ENCODE measurements at regions not wholly inside any gene's neighbourhood (a gene's known extent, or its start where the extent isn't known, plus 50 kb on each side); places are given as distances from the start of the nearest gene placed in this dataset.

GRCh38 chr6:144637541-144637940 is 352.4 kb downstream of the UTRN start:
- H3K36me3 Mint-ChIP-seq = no peaks in the 10 kb centered on the region
- H3K27me3 Mint-ChIP-seq (ENCODE audit: low read depth) = no peaks in the 10 kb centered on the region
- DNase-seq (ENCODE audit: low spot score in 2 of 2, unreplicated experiment in 2 of 2) = no peak
- H3K27ac Mint-ChIP-seq = no peak overlapping the region
- no peak overlapping the region for H3K4me3 Mint-ChIP-seq
- H3K9me3 Mint-ChIP-seq = peaks cover 9% of the 10 kb centered on the region
- peaks cover 11% of the 10 kb centered on the region for H3K4me1 Mint-ChIP-seq
- no peak for TF ChIP-seq CTCF (IDR thresholded peaks at IDR 0.05; ENCODE audit: unreplicated experiment)

DNA sequence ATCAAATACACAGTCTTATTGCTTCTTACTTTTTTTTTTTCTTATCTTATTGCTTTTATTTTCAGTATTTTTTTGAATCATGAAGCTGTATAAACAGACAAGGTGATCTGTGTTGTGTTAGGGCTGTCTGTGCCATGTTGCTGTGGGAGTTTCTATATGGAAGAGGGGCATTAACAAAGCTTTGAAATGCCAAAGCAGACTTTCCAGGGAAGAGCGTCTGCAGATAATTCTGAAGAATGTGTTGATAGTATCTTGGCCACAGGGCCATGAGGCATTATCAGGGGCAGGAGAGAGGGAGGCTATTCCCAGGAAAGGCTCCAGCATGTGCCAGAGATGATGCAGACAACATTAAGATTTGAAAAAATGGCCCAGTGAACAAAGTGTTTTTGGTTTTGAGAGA is 354.5 kb downstream of the UTRN start:
- no peak for TF ChIP-seq CTCF (IDR thresholded peaks at IDR 0.05; ENCODE audit: unreplicated experiment)
- DNase-seq (ENCODE audit: low spot score in 2 of 2, unreplicated experiment in 2 of 2) = no peak
- Mint-ChIP-seq H3K27ac (no peak overlapping the region), H3K27me3 (ENCODE audit: low read depth) (no peaks in the 10 kb centered on the region), H3K36me3 (no peaks in the 10 kb centered on the region), H3K4me3 (no peak overlapping the region), H3K4me1 (peaks cover 11% of the 10 kb centered on the region), H3K9me3 (peaks cover 9% of the 10 kb centered on the region)

- TF ChIP-seq CTCF (IDR thresholded peaks at IDR 0.05; ENCODE audit: unreplicated experiment) = no peak
- Mint-ChIP-seq H3K4me3 (no peak overlapping the region), H3K36me3 (no peaks in the 10 kb centered on the region), H3K9me3 (peaks cover 9% of the 10 kb centered on the region), H3K27me3 (ENCODE audit: low read depth) (no peaks in the 10 kb centered on the region), H3K27ac (no peak overlapping the region), H3K4me1 (peaks cover 19% of the 10 kb centered on the region)
- no peak for DNase-seq (ENCODE audit: low spot score in 2 of 2, unreplicated experiment in 2 of 2)
These were observed 356.2 kb downstream of the UTRN start for GRCh38 chr6:144641286-144641685.

DNA sequence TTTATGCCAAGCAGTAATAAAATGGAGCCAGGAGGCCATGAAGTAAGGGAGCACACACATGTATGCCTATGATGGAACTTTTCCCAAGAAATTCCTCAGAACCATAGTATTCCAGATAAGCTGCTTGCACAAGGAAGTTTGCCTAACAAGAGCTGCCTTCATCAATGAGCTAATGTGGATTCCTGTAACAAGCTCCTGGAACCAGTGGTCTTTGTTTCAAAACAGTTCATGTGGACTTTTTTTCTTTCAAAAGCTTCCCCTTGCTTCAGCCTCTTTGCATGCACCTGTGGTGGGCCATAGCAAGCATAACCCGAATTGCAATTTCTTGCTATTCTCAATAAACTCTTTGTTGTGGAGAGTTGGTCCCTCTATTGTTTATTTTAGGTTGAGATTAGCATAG is 359.6 kb downstream of the UTRN start:
- H3K4me1 Mint-ChIP-seq = peaks cover 28% of the 10 kb centered on the region
- H3K27me3 Mint-ChIP-seq (ENCODE audit: low read depth) = no peaks in the 10 kb centered on the region
- H3K4me3 Mint-ChIP-seq = no peak overlapping the region
- DNase-seq (ENCODE audit: low spot score in 2 of 2, unreplicated experiment in 2 of 2) = no peak
- H3K9me3 Mint-ChIP-seq = peaks cover under 1% of the 10 kb centered on the region
- no peak for TF ChIP-seq CTCF (IDR thresholded peaks at IDR 0.05; ENCODE audit: unreplicated experiment)
- peaks cover 3% of the 10 kb centered on the region for H3K36me3 Mint-ChIP-seq
- H3K27ac Mint-ChIP-seq = no peak overlapping the region

- TF ChIP-seq CTCF (IDR thresholded peaks at IDR 0.05; ENCODE audit: unreplicated experiment) = no peak
- no peaks in the 10 kb centered on the region for H3K27me3 Mint-ChIP-seq (ENCODE audit: low read depth)
- no peak for DNase-seq (ENCODE audit: low spot score in 2 of 2, unreplicated experiment in 2 of 2)
- no peaks in the 10 kb centered on the region for H3K9me3 Mint-ChIP-seq
- no peak overlapping the region for H3K27ac Mint-ChIP-seq
- H3K36me3 Mint-ChIP-seq = peaks cover 7% of the 10 kb centered on the region
- H3K4me1 Mint-ChIP-seq = peaks cover 27% of the 10 kb centered on the region
- H3K4me3 Mint-ChIP-seq = no peak overlapping the region
These were observed 361.2 kb downstream of the UTRN start for GRCh38 chr6:144646093-144647056.
